Peyer's patch (tissue), 4 donors: ENCODE measurements at regions not wholly inside any gene's neighbourhood (a gene's known extent, or its start where the extent isn't known, plus 50 kb on each side); places are given as distances from the start of the nearest gene placed in this dataset.

ENCODE experiments used
- POLR2A ChIP-seq, 2 donors: fragments of 450-650 bp; IDR thresholded peaks; one replicate each; pipeline ENCODE4 v1.5.1; 2017; ENCODE audit warnings: antibody characterized with exemption in 2 of 2, mild to moderate bottlenecking in 2 of 2, moderate library complexity in 2 of 2
- TF ChIP-seq, protein P1 (sequence below), 6 experiments: fragments of 450-650 bp in 4 of 6; fragments of 200-600 bp in 2 of 6; sonication (generic) in 1 of 6; IDR thresholded peaks; one replicate each; pipeline ENCODE4 v1.5.1; 2017 to 2019; ENCODE audit warnings: antibody characterized with exemption in 6 of 6, mild to moderate bottlenecking in 3 of 6, moderate library complexity in 1 of 6

DNA sequence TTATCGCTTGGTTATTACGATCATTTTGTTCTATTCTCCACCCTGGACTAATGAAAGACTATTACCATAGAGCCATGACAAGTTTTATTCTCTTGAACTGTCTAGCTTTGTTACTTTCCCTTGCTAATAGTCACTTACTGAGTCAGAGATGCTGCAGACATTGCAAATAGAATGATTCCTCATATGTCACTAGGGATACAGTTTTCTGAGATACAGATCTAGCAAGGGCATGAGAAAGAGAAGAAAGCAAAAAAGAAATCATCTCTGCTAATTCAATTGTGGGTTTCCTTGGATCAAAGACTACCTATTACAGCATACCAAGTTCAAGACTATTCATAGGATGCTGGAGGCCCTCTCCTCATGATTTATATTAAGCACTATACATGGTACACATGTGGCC lies 204.3 kb downstream of the MBL2 start:
- no peak for TF ChIP-seq POLR2A (IDR thresholded peaks at IDR 0.05)
- TF ChIP-seq, protein P1, sequence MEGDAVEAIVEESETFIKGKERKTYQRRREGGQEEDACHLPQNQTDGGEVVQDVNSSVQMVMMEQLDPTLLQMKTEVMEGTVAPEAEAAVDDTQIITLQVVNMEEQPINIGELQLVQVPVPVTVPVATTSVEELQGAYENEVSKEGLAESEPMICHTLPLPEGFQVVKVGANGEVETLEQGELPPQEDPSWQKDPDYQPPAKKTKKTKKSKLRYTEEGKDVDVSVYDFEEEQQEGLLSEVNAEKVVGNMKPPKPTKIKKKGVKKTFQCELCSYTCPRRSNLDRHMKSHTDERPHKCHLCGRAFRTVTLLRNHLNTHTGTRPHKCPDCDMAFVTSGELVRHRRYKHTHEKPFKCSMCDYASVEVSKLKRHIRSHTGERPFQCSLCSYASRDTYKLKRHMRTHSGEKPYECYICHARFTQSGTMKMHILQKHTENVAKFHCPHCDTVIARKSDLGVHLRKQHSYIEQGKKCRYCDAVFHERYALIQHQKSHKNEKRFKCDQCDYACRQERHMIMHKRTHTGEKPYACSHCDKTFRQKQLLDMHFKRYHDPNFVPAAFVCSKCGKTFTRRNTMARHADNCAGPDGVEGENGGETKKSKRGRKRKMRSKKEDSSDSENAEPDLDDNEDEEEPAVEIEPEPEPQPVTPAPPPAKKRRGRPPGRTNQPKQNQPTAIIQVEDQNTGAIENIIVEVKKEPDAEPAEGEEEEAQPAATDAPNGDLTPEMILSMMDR (IDR thresholded peaks at IDR 0.05): no peak
